WTC11 (cell line): ENCODE measurements at regions not wholly inside any gene's neighbourhood (a gene's known extent, or its start where the extent isn't known, plus 50 kb on each side); places are given as distances from the start of the nearest gene placed in this dataset.

Experiments used
- ATAC-seq: fragments of 200-7000 bp; cut with Tn5 transposase; 2 replicates; pipeline ENCODE4 v1.10.0; 2021; ENCODE audit warnings: mild to moderate bottlenecking, moderate library complexity
- CTCF ChIA-PET: fragments of 300-600 bp; sonication (Branson Sonifier 250); formaldehyde crosslinking; loops from one replicate; lab custom pipeline; 2021; ENCODE audit warnings: antibody characterized with exemption; lab: Charles Lee
- POLR2A ChIA-PET: fragments of 350-600 bp; sonication (Branson Sonifier 250); formaldehyde crosslinking; loops from one replicate; lab custom pipeline; 2021; ENCODE audit warnings: antibody characterized with exemption; lab: Charles Lee
- DNase-seq: peaks from one replicate; pipeline ENCODE4 v3.0.0; 2021; ENCODE audit warnings: low spot score
- H3K27ac Mint-ChIP-seq: 2 replicates; pipeline ENCODE4 v1.8.0; 2021; ENCODE audit warnings: mixed read lengths
- H3K27me3 Mint-ChIP-seq: 2 replicates; pipeline ENCODE4 v1.8.0; 2021; ENCODE audit warnings: low read depth, mild to moderate bottlenecking, moderate library complexity, mixed read lengths
- H3K36me3 Mint-ChIP-seq: 2 replicates; pipeline ENCODE4 v1.8.0; 2021; ENCODE audit warnings: mixed read lengths
- H3K4me1 Mint-ChIP-seq: 2 replicates; pipeline ENCODE4 v1.8.0; 2022; ENCODE audit warnings: mixed read lengths
- H3K4me3 Mint-ChIP-seq: 2 replicates; pipeline ENCODE4 v1.8.0; 2021; ENCODE audit warnings: mild to moderate bottlenecking, moderate library complexity, mixed read lengths
- H3K9me3 Mint-ChIP-seq: 2 replicates; pipeline ENCODE4 v1.8.0; 2021; ENCODE audit warnings: mixed read lengths
- ATF3 ChIP-seq: sonication (generic); formaldehyde crosslinking; conservative IDR thresholded peaks from 2 replicates; pipeline ENCODE4 v1.8.1; 2022; ENCODE audit warnings: mild to moderate bottlenecking, missing genetic modification reagents
- CDX4 ChIP-seq: fragments of 250-450 bp; sonication (Bioruptor Pico); IDR thresholded peaks from 2 replicates; pipeline ENCODE4 v1.9.0; 2021; ENCODE audit warnings: moderate library complexity, mild to moderate bottlenecking, inconsistent platforms, borderline replicate concordance
- CTCF ChIP-seq: fragments of 200-600 bp; IDR thresholded peaks from 2 replicates; pipeline ENCODE4 v1.8.0; 2022; ENCODE audit warnings: antibody characterized with exemption
- E2F5 ChIP-seq: sonication (generic); formaldehyde crosslinking; IDR thresholded peaks from 2 replicates; pipeline ENCODE4 v1.8.1; 2022; ENCODE audit warnings: mild to moderate bottlenecking, moderate library complexity, missing genetic modification reagents
- ESRRA ChIP-seq: sonication (generic); formaldehyde crosslinking; IDR thresholded peaks from 2 replicates; pipeline ENCODE4 v1.8.1; 2022; ENCODE audit warnings: mild to moderate bottlenecking, missing genetic modification reagents, borderline replicate concordance
- GABPB1 ChIP-seq: sonication (generic); formaldehyde crosslinking; IDR thresholded peaks from 2 replicates; pipeline ENCODE4 v1.8.1; 2023; ENCODE audit warnings: mild to moderate bottlenecking, missing genetic modification reagents
- IRF1 ChIP-seq: sonication (generic); formaldehyde crosslinking; IDR thresholded peaks from 2 replicates; pipeline ENCODE4 v1.8.0; 2023; ENCODE audit warnings: missing genetic modification reagents
- MAX ChIP-seq: sonication (generic); formaldehyde crosslinking; IDR thresholded peaks from 2 replicates; pipeline ENCODE4 v1.8.0; 2022; ENCODE audit warnings: mild to moderate bottlenecking, missing genetic modification reagents
- NFATC4 ChIP-seq: fragments of 250-450 bp; sonication (Bioruptor Pico); IDR thresholded peaks from 2 replicates; pipeline ENCODE4 v1.9.0; 2021; ENCODE audit warnings: mild to moderate bottlenecking
- RELA ChIP-seq: sonication (generic); formaldehyde crosslinking; IDR thresholded peaks from 2 replicates; pipeline ENCODE4 v1.8.1; 2022; ENCODE audit warnings: missing genetic modification reagents, mild to moderate bottlenecking, borderline replicate concordance
- SP1 ChIP-seq: sonication (generic); formaldehyde crosslinking; conservative IDR thresholded peaks from 2 replicates; pipeline ENCODE4 v1.8.1; 2022; ENCODE audit warnings: missing genetic modification reagents
- TCF7 ChIP-seq: sonication (generic); formaldehyde crosslinking; IDR thresholded peaks from 2 replicates; pipeline ENCODE4 v1.8.0; 2022; ENCODE audit warnings: mild to moderate bottlenecking, low read depth, missing genetic modification reagents, moderate library complexity
- TP53 ChIP-seq: sonication (generic); formaldehyde crosslinking; IDR thresholded peaks from 2 replicates; pipeline ENCODE4 v1.8.1; 2023; ENCODE audit warnings: mild to moderate bottlenecking, missing genetic modification reagents
- ZNF532 ChIP-seq: fragments of 250-450 bp; sonication (Bioruptor Pico); IDR thresholded peaks from 2 replicates; pipeline ENCODE4 v1.9.0; 2021; ENCODE audit warnings: mild to moderate bottlenecking, borderline replicate concordance
- TF ChIP-seq, protein P1 (sequence below): sonication (generic); formaldehyde crosslinking; IDR thresholded peaks from 2 replicates; pipeline ENCODE4 v1.8.1; 2023; ENCODE audit warnings: mild to moderate bottlenecking, missing genetic modification reagents, borderline replicate concordance
- TF ChIP-seq, protein P2 (sequence below): fragments of 250-450 bp; sonication (Bioruptor Pico); IDR thresholded peaks from 2 replicates; pipeline ENCODE4 v1.8.0; 2021; ENCODE audit warnings: mild to moderate bottlenecking
- TF ChIP-seq, protein P3 (sequence below): sonication (generic); formaldehyde crosslinking; IDR thresholded peaks from 2 replicates; pipeline ENCODE4 v1.8.1; 2023; ENCODE audit warnings: mild to moderate bottlenecking, missing genetic modification reagents

- ChIA-PET CTCF (no interaction called here), POLR2A (no interaction called here)
- ATAC-seq = no peak
- TF ChIP-seq MAX (CRISPR knock-in tag) = no peak
- no peak for TF ChIP-seq TCF7 (CRISPR knock-in tag)
- TF ChIP-seq, protein P1, sequence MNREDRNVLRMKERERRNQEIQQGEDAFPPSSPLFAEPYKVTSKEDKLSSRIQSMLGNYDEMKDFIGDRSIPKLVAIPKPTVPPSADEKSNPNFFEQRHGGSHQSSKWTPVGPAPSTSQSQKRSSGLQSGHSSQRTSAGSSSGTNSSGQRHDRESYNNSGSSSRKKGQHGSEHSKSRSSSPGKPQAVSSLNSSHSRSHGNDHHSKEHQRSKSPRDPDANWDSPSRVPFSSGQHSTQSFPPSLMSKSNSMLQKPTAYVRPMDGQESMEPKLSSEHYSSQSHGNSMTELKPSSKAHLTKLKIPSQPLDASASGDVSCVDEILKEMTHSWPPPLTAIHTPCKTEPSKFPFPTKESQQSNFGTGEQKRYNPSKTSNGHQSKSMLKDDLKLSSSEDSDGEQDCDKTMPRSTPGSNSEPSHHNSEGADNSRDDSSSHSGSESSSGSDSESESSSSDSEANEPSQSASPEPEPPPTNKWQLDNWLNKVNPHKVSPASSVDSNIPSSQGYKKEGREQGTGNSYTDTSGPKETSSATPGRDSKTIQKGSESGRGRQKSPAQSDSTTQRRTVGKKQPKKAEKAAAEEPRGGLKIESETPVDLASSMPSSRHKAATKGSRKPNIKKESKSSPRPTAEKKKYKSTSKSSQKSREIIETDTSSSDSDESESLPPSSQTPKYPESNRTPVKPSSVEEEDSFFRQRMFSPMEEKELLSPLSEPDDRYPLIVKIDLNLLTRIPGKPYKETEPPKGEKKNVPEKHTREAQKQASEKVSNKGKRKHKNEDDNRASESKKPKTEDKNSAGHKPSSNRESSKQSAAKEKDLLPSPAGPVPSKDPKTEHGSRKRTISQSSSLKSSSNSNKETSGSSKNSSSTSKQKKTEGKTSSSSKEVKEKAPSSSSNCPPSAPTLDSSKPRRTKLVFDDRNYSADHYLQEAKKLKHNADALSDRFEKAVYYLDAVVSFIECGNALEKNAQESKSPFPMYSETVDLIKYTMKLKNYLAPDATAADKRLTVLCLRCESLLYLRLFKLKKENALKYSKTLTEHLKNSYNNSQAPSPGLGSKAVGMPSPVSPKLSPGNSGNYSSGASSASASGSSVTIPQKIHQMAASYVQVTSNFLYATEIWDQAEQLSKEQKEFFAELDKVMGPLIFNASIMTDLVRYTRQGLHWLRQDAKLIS (CRISPR knock-in tag) = no peak
- TF ChIP-seq CDX4 (CRISPR knock-in tag) = no peak
- TF ChIP-seq, all 79 proteins: peak for 0
- peaks cover 22% of the 10 kb centered on the region for H3K4me1 Mint-ChIP-seq
- no peaks in the 10 kb centered on the region; the same call in 1 of the 2 replicates for H3K36me3 Mint-ChIP-seq
- DNase-seq = no peak
- peaks cover 16% of the 10 kb centered on the region for H3K9me3 Mint-ChIP-seq
- no peak overlapping the region for H3K4me3 Mint-ChIP-seq
- H3K27me3 Mint-ChIP-seq = no peaks in the 10 kb centered on the region
- no peak overlapping the region for H3K27ac Mint-ChIP-seq
Measured at GRCh38 chr4:54513204-54513603, 144.6 kb upstream of the KIT start.

GRCh38 chr4:54513741-54514140 lies 144.0 kb upstream of the KIT start:
- ATAC-seq = no peak
- TF ChIP-seq NFATC4 (no peak), CTCF (no peak), E2F5 (no peak), RELA (no peak), ESRRA (CRISPR knock-in tag) (no peak), ZNF532 (CRISPR knock-in tag) (no peak), ATF3 (CRISPR knock-in tag) (no peak), TP53 (CRISPR knock-in tag) (no peak), GABPB1 (no peak), IRF1 (CRISPR knock-in tag) (no peak), SP1 (CRISPR knock-in tag) (no peak)
- TF ChIP-seq, protein P2, sequence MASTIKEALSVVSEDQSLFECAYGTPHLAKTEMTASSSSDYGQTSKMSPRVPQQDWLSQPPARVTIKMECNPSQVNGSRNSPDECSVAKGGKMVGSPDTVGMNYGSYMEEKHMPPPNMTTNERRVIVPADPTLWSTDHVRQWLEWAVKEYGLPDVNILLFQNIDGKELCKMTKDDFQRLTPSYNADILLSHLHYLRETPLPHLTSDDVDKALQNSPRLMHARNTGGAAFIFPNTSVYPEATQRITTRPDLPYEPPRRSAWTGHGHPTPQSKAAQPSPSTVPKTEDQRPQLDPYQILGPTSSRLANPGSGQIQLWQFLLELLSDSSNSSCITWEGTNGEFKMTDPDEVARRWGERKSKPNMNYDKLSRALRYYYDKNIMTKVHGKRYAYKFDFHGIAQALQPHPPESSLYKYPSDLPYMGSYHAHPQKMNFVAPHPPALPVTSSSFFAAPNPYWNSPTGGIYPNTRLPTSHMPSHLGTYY = no peak
- TF ChIP-seq, protein P3, sequence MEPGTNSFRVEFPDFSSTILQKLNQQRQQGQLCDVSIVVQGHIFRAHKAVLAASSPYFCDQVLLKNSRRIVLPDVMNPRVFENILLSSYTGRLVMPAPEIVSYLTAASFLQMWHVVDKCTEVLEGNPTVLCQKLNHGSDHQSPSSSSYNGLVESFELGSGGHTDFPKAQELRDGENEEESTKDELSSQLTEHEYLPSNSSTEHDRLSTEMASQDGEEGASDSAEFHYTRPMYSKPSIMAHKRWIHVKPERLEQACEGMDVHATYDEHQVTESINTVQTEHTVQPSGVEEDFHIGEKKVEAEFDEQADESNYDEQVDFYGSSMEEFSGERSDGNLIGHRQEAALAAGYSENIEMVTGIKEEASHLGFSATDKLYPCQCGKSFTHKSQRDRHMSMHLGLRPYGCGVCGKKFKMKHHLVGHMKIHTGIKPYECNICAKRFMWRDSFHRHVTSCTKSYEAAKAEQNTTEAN (CRISPR knock-in tag) = no peak

More at GRCh38 chr4:54513741-54514140, 144.0 kb upstream of the KIT start:
- POLR2A ChIA-PET = no interaction called here
- no peak overlapping the region for H3K4me3 Mint-ChIP-seq
- no peak for DNase-seq
- H3K9me3 Mint-ChIP-seq = peaks cover 17% of the 10 kb centered on the region
- H3K36me3 Mint-ChIP-seq = no peaks in the 10 kb centered on the region; the same call in 1 of the 2 replicates
- H3K27me3 Mint-ChIP-seq = no peaks in the 10 kb centered on the region
- CTCF ChIA-PET = no interaction called here
- peaks cover 22% of the 10 kb centered on the region for H3K4me1 Mint-ChIP-seq
- no peak overlapping the region for H3K27ac Mint-ChIP-seq
